Natural killer cell (primary cell): ENCODE measurements at regions not wholly inside any gene's neighbourhood (a gene's known extent, or its start where the extent isn't known, plus 50 kb on each side); places are given as distances from the start of the nearest gene placed in this dataset.

Experiments
- ATAC-seq, 3 donors: fragments of 150-1000 bp in 2 of 3; fragments of 200-7000 bp in 1 of 3; cut with Tn5 transposase; 1 replicate in 1 of 3; 2 replicates in 2 of 3; pipeline ENCODE4 v1.10.0; 2021; ENCODE audit warnings: mild to moderate bottlenecking in 2 of 3, moderate library complexity in 2 of 3
- DNase-seq, 2 donors: peaks; one replicate each; pipeline versions ENCODE4 v3.0.0 to v3.0.0-alpha.2; 2013 to 2021; ENCODE audit warnings: mixed read lengths in 1 of 2
- H3K27ac ChIP-seq: one replicate; pipeline ENCODE4 v1.5.1; 2013; ENCODE audit warnings: mild to moderate bottlenecking, low read length
- H3K27me3 ChIP-seq: one replicate; pipeline ENCODE4 v1.6.1; 2013; ENCODE audit warnings: low read length; ENCODE audit not compliant: control insufficient read depth, insufficient read depth
- H3K36me3 ChIP-seq: one replicate; pipeline ENCODE4 v1.6.1; 2013; ENCODE audit warnings: low read length; ENCODE audit not compliant: control insufficient read depth, insufficient read depth
- H3K4me1 ChIP-seq: one replicate; pipeline ENCODE4 v1.6.1; 2013; ENCODE audit warnings: low read length; ENCODE audit not compliant: control insufficient read depth, insufficient read depth
- H3K4me3 ChIP-seq: one replicate; pipeline ENCODE4 v1.5.1; 2013; ENCODE audit warnings: low read length
- H3K9me3 ChIP-seq: one replicate; pipeline ENCODE4 v1.6.1; 2013; ENCODE audit warnings: low read length; ENCODE audit not compliant: control insufficient read depth, insufficient read depth
- H3K27ac Mint-ChIP-seq, 2 donors: one replicate each; pipeline ENCODE4 v1.8.0; 2022; ENCODE audit warnings: mild to moderate bottlenecking in 2 of 2, mixed read lengths in 2 of 2, moderate library complexity in 1 of 2
- H3K27me3 Mint-ChIP-seq, 2 donors: one replicate each; pipeline ENCODE4 v1.8.0; 2022; ENCODE audit warnings: low read depth in 2 of 2, mixed read lengths in 2 of 2
- H3K36me3 Mint-ChIP-seq: one replicate; pipeline ENCODE4 v1.8.0; 2022; ENCODE audit warnings: mixed read lengths
- H3K4me1 Mint-ChIP-seq, 2 donors: one replicate each; pipeline ENCODE4 v1.8.0; 2022; ENCODE audit warnings: mixed read lengths in 2 of 2
- H3K4me3 Mint-ChIP-seq: one replicate; pipeline ENCODE4 v1.8.0; 2022; ENCODE audit warnings: mild to moderate bottlenecking, moderate library complexity, mixed read lengths
- H3K9me3 Mint-ChIP-seq, 2 donors: one replicate each; pipeline ENCODE4 v1.8.0; 2022; ENCODE audit warnings: mixed read lengths in 2 of 2
- WGBS: methylation state at CpG from one replicate; pipeline ENCODE4 v1.1.7; 2013; ENCODE audit warnings: missing lambda C conversion rate; ENCODE audit not compliant: insufficient coverage; 5-methylcytosine and 5-hydroxymethylcytosine counted together
- intact Hi-C: fragments of 100-400 bp; cut with micrococcal nuclease; formaldehyde crosslinking; loops from one replicate; pipeline ENCODE4 v1.14.2; 2022
- TF ChIP-seq, protein P1 (sequence below): fragments of 200-600 bp; IDR thresholded peaks from one replicate; pipeline ENCODE4 v1.8.0; 2022; ENCODE audit warnings: antibody characterized with exemption

DNA sequence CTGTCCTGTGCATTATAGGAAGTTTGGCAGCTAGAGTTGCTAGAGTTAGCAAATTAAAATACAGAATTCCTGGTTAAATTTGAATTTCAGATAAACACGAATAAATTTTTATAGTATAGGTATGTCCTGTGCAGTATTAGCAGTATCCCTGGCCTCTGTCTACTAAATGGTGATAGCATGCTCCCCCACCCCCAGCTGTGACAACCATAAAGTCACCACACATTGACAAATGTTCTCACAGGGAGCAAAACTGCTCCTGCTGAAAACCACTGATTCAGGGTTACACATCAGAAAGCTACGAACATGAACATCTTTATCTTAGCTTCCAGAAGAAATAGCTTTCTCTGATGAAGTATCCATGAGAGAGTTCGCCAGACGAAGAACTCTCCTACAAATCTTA lies 91.8 kb upstream of the CCDC112 start:
- no peak overlapping the region for H3K27ac ChIP-seq
- ATAC-seq, result no peak
- H3K9me3 Mint-ChIP-seq, result no peaks in the 10 kb centered on the region

GRCh38 chr5:115387816-115388215 lies 91.4 kb upstream of the CCDC112 start:
- intact Hi-C loops, result no loop called here
- DNase-seq (no peak), ATAC-seq (no peak)
- no peaks in the 10 kb centered on the region for H3K9me3 ChIP-seq
- Mint-ChIP-seq H3K9me3 (no peaks in the 10 kb centered on the region), H3K36me3 (no peaks in the 10 kb centered on the region), H3K27ac (no peak overlapping the region), H3K4me1 (no peaks in the 10 kb centered on the region), H3K27me3 (peaks cover 0 to 6% of the 10 kb centered on the region in 2 donors), H3K4me3 (no peak overlapping the region)
- no peaks in the 10 kb centered on the region for H3K4me1 ChIP-seq
- WGBS, result 100% methylated on average over 1 of the region's 2 CpGs
- H3K4me3 ChIP-seq, result no peak overlapping the region
- TF ChIP-seq, protein P1, sequence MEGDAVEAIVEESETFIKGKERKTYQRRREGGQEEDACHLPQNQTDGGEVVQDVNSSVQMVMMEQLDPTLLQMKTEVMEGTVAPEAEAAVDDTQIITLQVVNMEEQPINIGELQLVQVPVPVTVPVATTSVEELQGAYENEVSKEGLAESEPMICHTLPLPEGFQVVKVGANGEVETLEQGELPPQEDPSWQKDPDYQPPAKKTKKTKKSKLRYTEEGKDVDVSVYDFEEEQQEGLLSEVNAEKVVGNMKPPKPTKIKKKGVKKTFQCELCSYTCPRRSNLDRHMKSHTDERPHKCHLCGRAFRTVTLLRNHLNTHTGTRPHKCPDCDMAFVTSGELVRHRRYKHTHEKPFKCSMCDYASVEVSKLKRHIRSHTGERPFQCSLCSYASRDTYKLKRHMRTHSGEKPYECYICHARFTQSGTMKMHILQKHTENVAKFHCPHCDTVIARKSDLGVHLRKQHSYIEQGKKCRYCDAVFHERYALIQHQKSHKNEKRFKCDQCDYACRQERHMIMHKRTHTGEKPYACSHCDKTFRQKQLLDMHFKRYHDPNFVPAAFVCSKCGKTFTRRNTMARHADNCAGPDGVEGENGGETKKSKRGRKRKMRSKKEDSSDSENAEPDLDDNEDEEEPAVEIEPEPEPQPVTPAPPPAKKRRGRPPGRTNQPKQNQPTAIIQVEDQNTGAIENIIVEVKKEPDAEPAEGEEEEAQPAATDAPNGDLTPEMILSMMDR, result no peak
- no peaks in the 10 kb centered on the region for H3K27me3 ChIP-seq
- H3K27ac ChIP-seq, result no peak overlapping the region
- H3K36me3 ChIP-seq, result no peaks in the 10 kb centered on the region

More for the DNA sequence above, 91.8 kb upstream of the CCDC112 start:
- Histone ChIP-seq H3K9me3 (no peaks in the 10 kb centered on the region), H3K4me3 (no peak overlapping the region), H3K4me1 (no peaks in the 10 kb centered on the region), H3K36me3 (no peaks in the 10 kb centered on the region), H3K27me3 (no peaks in the 10 kb centered on the region)
- TF ChIP-seq, protein P1, result no peak
- intact Hi-C loops, result no loop called here
- H3K27me3 Mint-ChIP-seq, result peaks cover 0 to 6% of the 10 kb centered on the region in 2 donors
- no peaks in the 10 kb centered on the region for H3K36me3 Mint-ChIP-seq
- 87% methylated on average over 2 of the region's 4 CpGs for WGBS
- DNase-seq, result no peak
- no peak overlapping the region for H3K4me3 Mint-ChIP-seq
- no peak overlapping the region for H3K27ac Mint-ChIP-seq
- H3K4me1 Mint-ChIP-seq, result no peaks in the 10 kb centered on the region

GRCh38 chr5:115386657-115387056 lies 90.2 kb upstream of the CCDC112 start:
- no peaks in the 10 kb centered on the region for H3K9me3 ChIP-seq
- TF ChIP-seq, protein P1, result no peak
- WGBS, result 89% methylated on average over 2 of the region's 2 CpGs
- no peak overlapping the region for H3K27ac ChIP-seq
- no peak for ATAC-seq
- intact Hi-C loops, result no loop called here
- H3K27me3 Mint-ChIP-seq, result peaks cover 0 to 6% of the 10 kb centered on the region in 2 donors
- no peak overlapping the region for H3K27ac Mint-ChIP-seq
- H3K36me3 Mint-ChIP-seq, result no peaks in the 10 kb centered on the region
- H3K4me1 Mint-ChIP-seq, result no peaks in the 10 kb centered on the region
- H3K4me3 ChIP-seq, result no peak overlapping the region
- no peak overlapping the region for H3K4me3 Mint-ChIP-seq
- no peak for DNase-seq
- no peaks in the 10 kb centered on the region for H3K36me3 ChIP-seq
- no peaks in the 10 kb centered on the region for H3K27me3 ChIP-seq
- no peaks in the 10 kb centered on the region for H3K4me1 ChIP-seq
- H3K9me3 Mint-ChIP-seq, result no peaks in the 10 kb centered on the region

DNA sequence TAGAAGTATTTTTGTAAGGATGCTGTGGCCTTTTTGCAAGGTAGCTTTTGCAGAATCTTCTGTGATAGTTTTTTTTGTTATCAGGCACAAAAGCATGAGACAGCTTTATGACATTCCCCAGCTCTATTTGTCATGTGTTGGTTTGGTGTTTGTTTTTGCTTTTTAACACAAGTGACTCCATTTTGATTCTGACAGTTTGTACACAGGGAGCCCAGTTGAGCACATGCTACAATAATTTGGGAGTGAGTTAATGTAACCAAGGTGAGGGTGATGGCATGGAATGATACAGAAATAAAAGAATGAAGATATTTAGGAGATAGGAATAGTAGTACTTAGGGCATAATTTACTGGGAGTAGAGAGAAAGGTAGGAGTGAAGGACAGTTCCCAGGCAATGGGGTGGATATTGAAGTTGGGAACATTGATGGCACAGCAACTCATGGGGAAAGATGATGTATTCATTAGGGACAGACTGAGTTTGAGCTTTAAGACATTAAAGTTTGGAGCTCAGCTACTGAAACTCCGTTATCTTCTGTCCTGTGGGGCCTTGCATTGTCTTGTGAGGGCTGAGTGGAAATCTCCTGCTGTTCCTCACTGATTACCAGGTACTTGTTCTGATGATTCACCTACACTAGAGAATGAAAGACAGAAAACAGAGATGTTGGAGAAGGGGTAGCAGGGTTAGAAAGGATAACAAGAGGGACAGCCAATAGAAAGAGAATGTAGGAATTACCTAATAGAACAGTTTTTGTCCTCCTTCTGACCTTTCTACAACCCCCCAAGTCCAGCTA lies 88.3 kb upstream of the CCDC112 start:
- intact Hi-C loops, result no loop called here
- no peak overlapping the region for H3K27ac Mint-ChIP-seq
- ATAC-seq (no peak), DNase-seq (no peak)
- H3K27ac ChIP-seq, result no peak overlapping the region
- no peaks in the 10 kb centered on the region for H3K4me1 ChIP-seq
- H3K27me3 Mint-ChIP-seq, result peaks cover 0 to 6% of the 10 kb centered on the region in 2 donors
- H3K4me1 Mint-ChIP-seq, result no peaks in the 10 kb centered on the region
- H3K9me3 ChIP-seq, result no peaks in the 10 kb centered on the region
- H3K4me3 ChIP-seq, result no peak overlapping the region
- 69% methylated on average over 1 of the region's 1 CpG for WGBS
- H3K36me3 ChIP-seq, result no peaks in the 10 kb centered on the region
- TF ChIP-seq, protein P1, result no peak
- no peaks in the 10 kb centered on the region for H3K9me3 Mint-ChIP-seq
- no peaks in the 10 kb centered on the region for H3K27me3 ChIP-seq
- no peak overlapping the region for H3K4me3 Mint-ChIP-seq
- H3K36me3 Mint-ChIP-seq, result no peaks in the 10 kb centered on the region
